T-cell (primary cell): ENCODE measurements at regions not wholly inside any gene's neighbourhood (a gene's known extent, or its start where the extent isn't known, plus 50 kb on each side); places are given as distances from the start of the nearest gene placed in this dataset.

Source experiments
- ATAC-seq, 4 experiments: fragments of 200-7000 bp in 3 of 4; fragments of 150-1000 bp in 1 of 4; cut with Tn5 transposase; replicated peaks in 1 of 4; 1 replicate in 3 of 4; 2 replicates in 1 of 4; pipeline ENCODE4 v1.10.0; 2021; ENCODE audit warnings: moderate library complexity in 3 of 4, mild to moderate bottlenecking in 2 of 4, moderate number of reproducible peaks in 1 of 4
- CTCF ChIA-PET, 2 donors: fragments of 300-600 bp; sonication (Branson Sonifier 250); formaldehyde crosslinking; loops; one replicate each; lab custom pipeline; 2022; ENCODE audit warnings: antibody characterized with exemption in 2 of 2; lab: Charles Lee
- POLR2A ChIA-PET, 2 donors: fragments of 300-600 bp; sonication (Branson Sonifier 250); formaldehyde crosslinking; loops; one replicate each; lab custom pipeline; 2022; ENCODE audit warnings: antibody characterized with exemption in 2 of 2; lab: Charles Lee
- DNase-seq, 35 experiments: peaks; one replicate each; pipeline versions ENCODE4 v3.0.0 to v3.0.0-alpha.2; 2013 to 2023
- H3K27ac ChIP-seq: one replicate; pipeline ENCODE4 v1.5.1; 2013; ENCODE audit warnings: low read length
- H3K27me3 ChIP-seq, 2 experiments: replicated peaks in 1 of 2; 1 replicate in 1 of 2; 2 replicates in 1 of 2; pipeline versions ENCODE4 v1.6.1 to v1.7.0; 2013; ENCODE audit warnings: low read length in 1 of 2, mixed read lengths in 1 of 2; ENCODE audit not compliant: control insufficient read depth in 2 of 2, insufficient read depth in 2 of 2; ENCODE audit errors: extremely low read depth in 1 of 2
- H3K36me3 ChIP-seq, 2 donors: 1 replicate in 1 of 2; 2 replicates in 1 of 2; pipeline versions ENCODE4 v1.6.1 to v1.7.0; 2013; ENCODE audit warnings: low read length in 1 of 2; ENCODE audit not compliant: control insufficient read depth in 2 of 2, insufficient read depth in 1 of 2; ENCODE audit errors: extremely low read depth in 1 of 2
- H3K4me1 ChIP-seq, 2 experiments: 1 replicate in 1 of 2; 2 replicates in 1 of 2; pipeline versions ENCODE4 v1.6.1 to v1.7.0; 2013; ENCODE audit warnings: low read length in 2 of 2, mixed read lengths in 1 of 2; ENCODE audit not compliant: insufficient read depth in 2 of 2, control insufficient read depth in 1 of 2; ENCODE audit errors: extremely low read depth in 1 of 2
- H3K4me3 ChIP-seq, 2 donors: 1 replicate in 1 of 2; 2 replicates in 1 of 2; pipeline versions ENCODE4 v1.5.1 to v1.7.0; 2013; ENCODE audit warnings: mild to moderate bottlenecking in 2 of 2, low read length in 1 of 2, moderate library complexity in 1 of 2; ENCODE audit not compliant: control insufficient read depth in 1 of 2; ENCODE audit errors: extremely low read depth in 1 of 2
- H3K9me3 ChIP-seq: 2 replicates; pipeline ENCODE4 v1.7.0; 2013
- H3K27ac Mint-ChIP-seq, 2 donors: one replicate each; pipeline ENCODE4 v1.8.0; 2020 to 2021; ENCODE audit warnings: mild to moderate bottlenecking in 2 of 2, mixed read lengths in 2 of 2
- H3K27me3 Mint-ChIP-seq, 2 donors: one replicate each; pipeline ENCODE4 v1.8.0; 2021 to 2022; ENCODE audit warnings: mixed read lengths in 2 of 2
- H3K36me3 Mint-ChIP-seq: one replicate; pipeline ENCODE4 v1.8.0; 2021; ENCODE audit warnings: mixed read lengths
- H3K4me1 Mint-ChIP-seq, 3 donors: one replicate each; pipeline ENCODE4 v1.8.0; 2020 to 2022; ENCODE audit warnings: mixed read lengths in 3 of 3, mild to moderate bottlenecking in 1 of 3
- H3K4me3 Mint-ChIP-seq, 3 donors: one replicate each; pipeline ENCODE4 v1.8.0; 2020 to 2022; ENCODE audit warnings: mild to moderate bottlenecking in 3 of 3, mixed read lengths in 3 of 3, moderate library complexity in 3 of 3
- H3K9me3 Mint-ChIP-seq, 3 donors: one replicate each; pipeline ENCODE4 v1.8.0; 2020 to 2022; ENCODE audit warnings: mixed read lengths in 3 of 3
- WGBS: methylation state at CpG from one replicate; pipeline ENCODE4 v1.1.5; 2013; ENCODE audit warnings: missing lambda C conversion rate; ENCODE audit not compliant: insufficient coverage; 5-methylcytosine and 5-hydroxymethylcytosine counted together

GRCh38 chr18:66440433-66440832 is 163.5 kb downstream of the CDH19 start:
- H3K9me3 ChIP-seq: no peaks in the 10 kb centered on the region
- no peak overlapping the region for H3K4me3 ChIP-seq
- H3K27ac ChIP-seq: no peak overlapping the region
- Mint-ChIP-seq H3K27ac (no peak overlapping the region), H3K4me1 (no peaks in the 10 kb centered on the region), H3K27me3 (no peaks in the 10 kb centered on the region), H3K9me3 (peaks cover 5 to 8% (median 7%) of the 10 kb centered on the region in 3 donors), H3K36me3 (no peaks in the 10 kb centered on the region), H3K4me3 (no peak overlapping the region)
- H3K36me3 ChIP-seq: no peaks in the 10 kb centered on the region
- H3K4me1 ChIP-seq: no peaks in the 10 kb centered on the region
- ChIA-PET POLR2A (no interaction called here), CTCF (no interaction called here)
- no peak for ATAC-seq
- H3K27me3 ChIP-seq: no peaks in the 10 kb centered on the region
- no peak for DNase-seq
- 75% methylated on average over 6 of the region's 6 CpGs for WGBS

DNA sequence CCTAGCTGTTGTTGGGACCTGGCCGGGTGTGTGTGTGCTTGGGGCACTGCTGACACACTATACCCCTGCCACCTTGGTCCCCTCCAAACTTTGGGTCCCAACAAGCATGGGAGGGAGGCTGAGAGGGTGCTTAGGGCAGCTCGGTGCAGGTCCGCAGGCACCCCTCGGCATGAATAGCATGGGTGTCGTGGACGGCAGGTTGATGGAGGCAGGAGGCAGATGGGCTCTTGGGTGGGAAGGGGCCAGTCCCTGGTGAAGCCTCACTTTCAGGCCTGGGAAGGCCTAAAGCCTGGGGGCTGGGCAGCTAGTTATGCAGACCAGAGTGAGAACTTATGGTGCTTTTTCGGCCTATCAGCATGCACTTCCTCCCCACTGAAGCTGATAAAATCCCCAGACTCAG is 164.2 kb downstream of the CDH19 start:
- ChIA-PET CTCF (interaction anchor here in 1 of 2 donors (0.6 kb wide), 1 partner anchor 677 kb away, joined by 4 read pairs; no protein-coding TSS in a partner anchor), POLR2A (no interaction called here)
- Histone ChIP-seq H3K4me1 (no peaks in the 10 kb centered on the region), H3K9me3 (no peaks in the 10 kb centered on the region), H3K27me3 (no peaks in the 10 kb centered on the region), H3K27ac (no peak overlapping the region), H3K36me3 (no peaks in the 10 kb centered on the region), H3K4me3 (no peak overlapping the region)
- DNase-seq: no peak
- H3K27ac Mint-ChIP-seq: no peak overlapping the region
- no peak for ATAC-seq
- H3K27me3 Mint-ChIP-seq: no peaks in the 10 kb centered on the region
- H3K9me3 Mint-ChIP-seq: peaks cover 5 to 8% (median 7%) of the 10 kb centered on the region in 3 donors
- H3K4me1 Mint-ChIP-seq: no peaks in the 10 kb centered on the region
- no peaks in the 10 kb centered on the region for H3K36me3 Mint-ChIP-seq
- 90% methylated on average over 5 of the region's 7 CpGs for WGBS
- no peak overlapping the region for H3K4me3 Mint-ChIP-seq

DNA sequence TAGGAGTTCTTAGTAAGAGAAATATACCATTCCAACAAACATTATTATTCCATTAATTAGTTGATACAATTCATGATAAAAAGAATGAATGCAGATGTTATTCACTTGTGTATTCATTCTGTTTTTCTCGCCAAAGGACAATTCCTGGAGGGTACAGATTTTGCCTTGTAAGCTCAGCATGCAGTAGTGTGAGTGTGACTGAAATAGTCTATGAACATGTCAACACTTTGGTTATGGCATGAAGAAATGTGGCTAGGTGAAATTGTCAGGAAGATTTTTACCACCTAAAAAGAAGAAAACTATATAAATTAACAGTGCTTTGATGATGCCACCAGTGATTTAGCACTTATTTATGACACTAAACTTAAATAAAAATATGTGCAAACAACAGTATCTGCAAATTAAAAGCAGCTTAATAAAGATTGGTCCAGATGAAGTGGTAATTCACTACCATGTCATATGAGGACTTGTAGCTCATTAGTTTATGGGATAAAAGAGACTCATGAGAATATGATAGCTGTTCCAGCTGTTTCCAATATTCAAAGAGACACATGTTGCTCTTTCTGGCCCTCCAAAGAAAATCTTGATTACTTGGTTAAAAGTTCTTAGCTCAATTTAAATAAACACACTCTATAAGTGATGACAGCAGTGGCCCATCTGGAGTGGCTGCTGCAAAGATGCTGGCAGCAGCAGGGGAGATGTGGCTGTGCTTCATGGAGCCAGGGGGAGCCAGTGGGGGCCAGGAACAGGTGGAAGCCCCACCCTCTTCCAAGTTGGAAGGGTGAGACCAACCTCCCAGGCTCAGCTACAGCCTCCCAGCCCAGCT is 165.0 kb downstream of the CDH19 start:
- Mint-ChIP-seq H3K4me1 (no peaks in the 10 kb centered on the region), H3K27ac (no peak overlapping the region), H3K27me3 (no peaks in the 10 kb centered on the region), H3K4me3 (no peak overlapping the region), H3K9me3 (peaks cover 3 to 4% (median 4%) of the 10 kb centered on the region in 3 donors), H3K36me3 (no peaks in the 10 kb centered on the region)
- ChIA-PET POLR2A (no interaction called here), CTCF (interaction anchor here (0.5 to 0.6 kb wide), 2 partner anchors 84 to 678 kb away, joined by 3 to 4 read pairs; no protein-coding TSS in a partner anchor)
- no CpG with 5 or more reads among the region's 1 CpG for WGBS
- ATAC-seq (no peak), DNase-seq (no peak)
- H3K36me3 ChIP-seq: no peaks in the 10 kb centered on the region
- H3K4me3 ChIP-seq: no peak overlapping the region
- H3K4me1 ChIP-seq: no peaks in the 10 kb centered on the region
- H3K27ac ChIP-seq: no peak overlapping the region
- no peaks in the 10 kb centered on the region for H3K27me3 ChIP-seq
- no peaks in the 10 kb centered on the region for H3K9me3 ChIP-seq

GRCh38 chr18:66432636-66433035 is 171.3 kb downstream of the CDH19 start:
- DNase-seq (no peak), ATAC-seq (no peak)
- Mint-ChIP-seq H3K36me3 (no peaks in the 10 kb centered on the region), H3K9me3 (peaks cover 0 to 5% (median 0%) of the 10 kb centered on the region in 3 donors), H3K4me1 (no peaks in the 10 kb centered on the region), H3K27me3 (no peaks in the 10 kb centered on the region), H3K4me3 (no peak overlapping the region), H3K27ac (no peak overlapping the region)
- Histone ChIP-seq H3K27me3 (no peaks in the 10 kb centered on the region), H3K9me3 (no peaks in the 10 kb centered on the region), H3K4me1 (no peaks in the 10 kb centered on the region), H3K27ac (no peak overlapping the region), H3K36me3 (no peaks in the 10 kb centered on the region), H3K4me3 (no peak overlapping the region)
- ChIA-PET CTCF (no interaction called here), POLR2A (no interaction called here)
- WGBS: no CpG with 5 or more reads among the region's 1 CpG

DNA sequence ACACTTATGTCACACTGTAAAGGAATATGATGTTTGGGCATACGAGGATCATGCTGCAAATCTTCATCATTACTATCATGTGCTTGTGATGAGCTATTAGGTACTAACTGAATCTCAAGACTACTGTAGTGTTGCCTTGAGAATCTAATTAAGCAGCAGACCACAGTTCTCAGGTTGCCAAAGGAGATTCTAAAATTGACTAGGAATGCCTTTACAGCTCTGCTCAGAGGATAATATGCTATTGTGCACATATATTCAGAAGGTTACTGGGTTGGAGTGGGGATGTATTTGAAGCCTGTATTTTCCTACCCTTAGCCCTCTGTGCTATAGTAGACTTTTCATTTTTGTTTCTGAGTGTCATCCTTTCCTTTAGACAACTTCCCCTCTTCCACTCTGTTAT is 175.1 kb downstream of the CDH19 start:
- H3K27ac ChIP-seq: no peak overlapping the region
- Mint-ChIP-seq H3K9me3 (peaks cover 5 to 15% (median 8%) of the 10 kb centered on the region in 3 donors), H3K4me3 (no peak overlapping the region), H3K27ac (no peak overlapping the region), H3K36me3 (no peaks in the 10 kb centered on the region), H3K4me1 (no peaks in the 10 kb centered on the region), H3K27me3 (no peaks in the 10 kb centered on the region)
- H3K36me3 ChIP-seq: no peaks in the 10 kb centered on the region
- no peaks in the 10 kb centered on the region for H3K27me3 ChIP-seq
- ChIA-PET CTCF (no interaction called here), POLR2A (no interaction called here)
- no peak for ATAC-seq
- H3K4me3 ChIP-seq: no peak overlapping the region
- no CpG with 5 or more reads among the region's 1 CpG for WGBS
- DNase-seq: no peak
- H3K9me3 ChIP-seq: no peaks in the 10 kb centered on the region
- no peaks in the 10 kb centered on the region for H3K4me1 ChIP-seq

GRCh38 chr18:66419400-66419799 is 184.5 kb downstream of the CDH19 start:
- no peaks in the 10 kb centered on the region for H3K4me1 ChIP-seq
- ChIA-PET POLR2A (no interaction called here), CTCF (no interaction called here)
- Mint-ChIP-seq H3K9me3 (peaks cover 4 to 14% (median 6%) of the 10 kb centered on the region in 3 donors), H3K27me3 (no peaks in the 10 kb centered on the region), H3K4me1 (no peaks in the 10 kb centered on the region), H3K4me3 (no peak overlapping the region), H3K36me3 (no peaks in the 10 kb centered on the region), H3K27ac (no peak overlapping the region)
- peaks cover 2% of the 10 kb centered on the region for H3K9me3 ChIP-seq
- no peak overlapping the region for H3K4me3 ChIP-seq
- no peak overlapping the region for H3K27ac ChIP-seq
- no peaks in the 10 kb centered on the region for H3K27me3 ChIP-seq
- ATAC-seq (no peak), DNase-seq (no peak)
- H3K36me3 ChIP-seq: no peaks in the 10 kb centered on the region
- 92% methylated on average over 2 of the region's 5 CpGs for WGBS
